SKM-1 treated with dmso at 0.1 percent for 144 hours (cell line): ENCODE measurements at regions not wholly inside any gene's neighbourhood (a gene's known extent, or its start where the extent isn't known, plus 50 kb on each side); places are given as distances from the start of the nearest gene placed in this dataset.

Source experiments
- DNase-seq: peaks from one replicate; lab custom pipeline; 2025; ENCODE audit not compliant: unreplicated experiment; lab: John Stamatoyannopoulos, UW

DNA sequence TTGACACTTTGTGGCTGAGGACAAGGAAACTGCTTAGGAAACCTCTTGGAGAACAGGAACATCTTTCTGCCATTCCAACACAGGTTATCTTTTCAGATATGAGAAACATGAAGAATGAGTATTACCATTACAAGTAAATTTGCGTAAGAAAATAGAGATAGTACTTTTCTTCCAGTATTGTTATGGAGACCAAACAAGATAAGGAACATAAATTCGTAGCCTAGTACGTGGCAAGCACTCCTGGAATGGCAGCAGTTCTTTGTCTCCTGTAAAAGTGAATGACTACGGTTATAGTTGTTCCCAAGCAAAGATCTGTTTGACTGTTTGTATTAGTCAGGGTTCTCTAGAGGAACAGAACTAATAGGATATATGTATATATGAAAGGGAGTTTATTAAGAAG, 843.1 kb downstream of the STIM2 start:
- DNase-seq: no peak

DNA sequence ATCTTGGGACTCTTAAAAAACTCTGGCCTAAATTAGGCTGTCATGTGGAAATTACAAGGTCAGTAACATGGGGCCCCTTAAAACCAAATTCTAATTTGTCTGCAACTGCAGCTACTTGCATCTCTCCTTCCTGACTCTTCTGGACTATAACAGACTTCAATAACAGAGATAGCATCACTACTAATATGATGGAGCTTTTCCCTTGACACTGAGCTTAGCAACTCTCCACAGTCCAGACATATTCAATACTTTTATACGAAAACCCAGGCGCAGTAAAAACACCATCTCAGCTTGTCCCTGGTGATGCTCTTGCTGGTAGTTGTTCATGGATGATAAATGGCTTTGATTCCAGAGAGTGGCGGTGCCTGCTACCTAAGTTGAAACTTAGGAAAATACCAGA, 850.4 kb downstream of the STIM2 start:
- no peak for DNase-seq

DNA sequence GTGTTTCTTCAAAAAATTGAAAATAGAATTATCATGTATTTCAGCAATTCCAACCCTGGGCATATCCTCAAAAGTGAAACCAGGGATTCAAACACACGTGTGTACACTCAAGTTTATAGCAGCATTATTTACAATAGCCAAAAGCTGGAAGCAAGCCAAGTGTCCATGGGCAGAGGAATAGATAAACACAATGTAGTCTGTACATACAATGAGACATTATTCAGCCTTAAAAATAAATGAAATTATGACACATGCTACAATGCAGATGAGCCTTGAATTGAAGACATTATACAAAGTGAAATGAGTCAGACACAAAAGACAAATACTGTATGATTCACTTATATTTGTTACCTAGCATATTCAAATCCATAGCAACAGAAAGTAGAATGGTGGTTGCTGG, 853.4 kb downstream of the STIM2 start:
- no peak for DNase-seq

DNA sequence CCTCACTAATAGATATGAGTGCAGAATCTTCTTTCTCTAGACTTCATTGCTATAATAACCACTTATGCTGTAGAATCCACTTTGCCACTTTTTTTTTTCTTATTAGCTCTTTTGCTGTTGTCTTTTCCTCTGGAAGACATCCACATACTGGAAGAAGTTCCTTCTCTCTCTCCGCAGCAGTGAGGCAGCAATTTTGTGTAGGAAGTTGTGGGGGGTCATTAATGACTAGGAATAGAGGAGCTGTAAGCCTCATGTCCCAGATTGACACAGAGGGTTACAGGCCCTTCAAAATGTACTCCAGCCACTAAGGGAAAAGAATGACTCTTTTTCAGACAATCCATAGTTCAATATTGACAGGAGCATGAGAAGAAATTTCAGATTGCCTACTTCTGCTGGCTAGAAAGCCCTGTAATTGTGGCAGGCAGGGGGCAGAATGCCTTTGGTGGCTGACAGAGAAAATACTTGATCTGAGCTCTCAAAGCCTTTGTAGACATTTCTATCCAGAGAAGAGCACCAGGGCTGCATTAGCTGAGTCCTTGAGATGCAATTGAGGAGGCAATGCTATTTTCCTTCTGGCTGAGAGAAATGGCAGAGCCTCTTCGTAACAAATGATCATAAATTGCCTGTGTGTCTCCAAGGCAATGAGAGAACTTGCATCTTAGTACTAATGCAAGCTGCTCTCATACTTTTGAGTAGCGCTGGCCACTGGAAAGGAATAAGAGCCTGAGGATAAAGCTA, 856.2 kb downstream of the STIM2 start:
- DNase-seq: no peak

DNA sequence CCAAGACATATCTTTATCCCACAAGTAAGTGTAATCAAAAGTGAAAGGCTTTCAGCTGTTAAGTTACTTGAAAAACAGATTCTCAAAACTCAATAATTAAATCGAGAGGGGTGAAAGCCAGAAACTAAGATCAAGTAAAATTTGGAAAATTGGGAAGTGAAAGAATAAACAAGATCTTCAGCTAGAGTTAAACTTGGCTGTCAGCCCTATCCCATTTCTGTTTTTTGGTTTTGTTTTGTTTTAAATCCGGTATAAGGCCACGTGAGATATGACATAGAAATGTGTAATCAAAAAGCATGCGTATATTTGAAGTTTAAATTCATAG, 856.8 kb downstream of the STIM2 start:
- no peak for DNase-seq

DNA sequence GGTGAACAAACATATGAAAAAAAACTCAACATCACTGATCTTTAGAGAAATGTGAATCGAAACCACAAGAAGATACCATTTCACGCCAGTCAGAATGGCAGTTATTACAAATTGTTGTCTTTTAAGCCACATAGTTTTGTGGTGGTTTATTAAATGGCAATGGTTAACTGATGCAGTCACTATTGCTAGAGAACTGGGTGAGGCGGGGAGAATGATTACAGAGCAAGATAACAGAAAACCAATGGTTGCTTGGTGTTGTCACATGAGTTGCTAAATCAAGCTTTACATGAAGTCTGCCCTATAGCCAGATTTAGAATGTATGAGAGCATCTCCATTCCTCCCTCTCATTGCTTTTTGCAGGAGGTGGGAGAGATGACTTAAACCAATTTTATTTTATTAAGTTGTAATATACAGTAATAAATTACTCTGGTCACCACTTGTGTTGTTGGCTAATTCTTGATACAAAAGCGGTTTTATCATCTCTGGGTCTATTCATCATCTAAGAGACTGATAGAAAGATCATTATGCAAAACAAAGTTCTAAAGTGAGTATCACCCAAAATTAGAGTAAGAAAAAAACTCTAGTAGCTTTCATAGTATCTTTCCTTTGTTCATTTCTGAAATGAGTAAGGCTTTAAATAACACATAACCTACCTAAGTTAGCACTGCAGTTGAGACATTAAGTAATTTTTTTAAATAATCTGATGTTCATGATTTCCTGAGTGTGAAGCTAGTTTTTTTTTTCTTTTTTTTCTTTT, 859.5 kb downstream of the STIM2 start:
- DNase-seq: no peak

DNA sequence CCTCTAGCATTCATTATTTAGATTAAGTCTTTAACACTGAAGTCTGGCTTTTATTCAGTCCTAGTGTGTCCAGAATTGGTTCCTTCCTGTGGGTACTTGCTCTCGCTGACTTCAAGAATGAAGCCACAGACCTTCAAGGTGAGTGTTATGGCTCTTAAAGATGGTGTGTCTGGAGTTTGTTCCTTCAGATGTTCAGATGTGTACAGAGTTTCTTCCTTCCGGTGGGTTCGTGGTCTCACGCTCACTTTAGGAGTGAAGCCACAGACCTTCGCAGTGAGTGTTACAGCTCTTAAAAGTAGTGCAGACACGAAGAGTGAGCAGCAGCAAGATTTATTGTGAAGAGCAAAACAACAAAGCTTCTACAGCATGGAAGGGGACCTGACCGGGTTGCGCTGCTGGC, 860.6 kb downstream of the STIM2 start:
- no peak for DNase-seq

DNA sequence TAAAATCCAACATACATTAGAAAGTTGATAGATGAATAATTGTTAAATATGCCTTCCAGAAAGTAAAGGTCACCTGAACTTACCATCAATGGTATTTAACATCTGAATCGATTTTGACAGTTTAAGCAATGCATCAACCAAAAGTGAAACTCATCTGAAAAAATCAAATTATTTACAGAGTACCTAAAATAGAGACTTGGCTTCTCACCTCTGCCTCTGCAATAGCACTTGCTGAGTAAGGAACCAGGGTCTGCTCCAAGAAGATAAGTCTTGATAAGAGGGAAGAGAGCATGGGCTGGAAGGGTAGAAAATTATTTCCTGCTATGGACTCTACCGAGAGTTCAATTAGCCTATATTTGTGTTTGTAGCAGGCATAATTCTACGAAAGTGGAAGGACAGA, 868.3 kb downstream of the STIM2 start:
- DNase-seq: no peak

DNA sequence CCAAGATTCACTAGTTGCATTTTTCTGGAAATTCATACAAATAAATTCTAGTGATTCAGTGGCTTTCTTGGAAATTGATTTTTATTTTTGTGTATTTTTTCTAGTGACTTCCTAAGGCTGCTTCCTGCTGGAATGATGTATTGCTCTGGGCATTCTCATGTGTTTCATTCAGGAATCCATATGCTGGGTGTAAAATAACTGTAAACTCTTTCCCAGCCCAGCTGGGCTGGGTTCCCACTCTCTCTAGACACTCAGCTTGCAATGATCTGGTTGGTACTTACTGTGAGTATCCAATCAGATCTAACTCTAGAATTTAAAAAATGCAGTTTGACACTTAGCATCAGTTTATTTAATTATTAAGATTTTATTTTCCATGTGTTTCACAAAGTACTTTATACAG, 882.2 kb downstream of the STIM2 start:
- no peak for DNase-seq

DNA sequence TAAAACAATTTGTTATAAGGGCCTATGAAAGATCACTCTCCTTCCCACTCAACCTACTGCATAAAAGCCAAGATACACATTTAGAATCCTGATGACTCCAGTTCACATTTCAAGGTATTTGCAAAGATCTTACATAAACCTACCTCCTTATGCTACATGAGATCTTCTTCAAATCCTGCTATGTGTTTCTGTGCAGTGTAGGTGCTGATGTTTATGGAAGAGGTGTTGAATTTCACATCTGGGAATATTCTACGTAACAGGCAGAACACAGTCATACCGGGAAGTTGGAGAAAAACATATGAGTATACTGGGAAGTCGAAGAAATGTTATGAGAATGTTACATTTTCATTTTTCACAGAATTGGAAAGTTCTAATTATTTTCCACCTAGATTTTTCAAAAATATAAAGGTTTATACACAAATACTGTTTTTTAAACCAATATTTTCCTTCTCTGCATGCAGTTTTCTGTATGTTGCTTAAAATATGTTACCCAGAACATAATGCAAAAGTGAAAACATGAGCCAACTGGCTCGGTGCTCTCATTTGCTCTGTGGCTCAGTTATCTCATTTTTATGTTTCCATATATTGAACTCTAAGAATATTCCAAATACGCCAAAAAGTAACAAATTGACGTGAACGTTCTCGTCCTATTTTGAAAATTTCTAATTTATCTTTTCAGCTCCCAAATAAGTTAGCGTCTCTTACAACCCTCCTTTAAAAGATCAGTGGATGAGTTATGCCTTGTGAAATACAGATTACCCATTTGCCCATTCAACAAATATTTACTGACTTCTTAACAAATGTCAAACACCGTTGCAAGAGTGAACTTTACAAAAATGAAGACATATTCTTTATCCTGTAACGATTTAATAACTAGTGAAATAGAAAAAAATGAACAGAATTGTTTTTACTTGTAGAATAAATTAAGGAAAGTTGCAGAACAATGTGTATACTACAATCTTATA, 899.3 kb downstream of the STIM2 start:
- no peak for DNase-seq

DNA sequence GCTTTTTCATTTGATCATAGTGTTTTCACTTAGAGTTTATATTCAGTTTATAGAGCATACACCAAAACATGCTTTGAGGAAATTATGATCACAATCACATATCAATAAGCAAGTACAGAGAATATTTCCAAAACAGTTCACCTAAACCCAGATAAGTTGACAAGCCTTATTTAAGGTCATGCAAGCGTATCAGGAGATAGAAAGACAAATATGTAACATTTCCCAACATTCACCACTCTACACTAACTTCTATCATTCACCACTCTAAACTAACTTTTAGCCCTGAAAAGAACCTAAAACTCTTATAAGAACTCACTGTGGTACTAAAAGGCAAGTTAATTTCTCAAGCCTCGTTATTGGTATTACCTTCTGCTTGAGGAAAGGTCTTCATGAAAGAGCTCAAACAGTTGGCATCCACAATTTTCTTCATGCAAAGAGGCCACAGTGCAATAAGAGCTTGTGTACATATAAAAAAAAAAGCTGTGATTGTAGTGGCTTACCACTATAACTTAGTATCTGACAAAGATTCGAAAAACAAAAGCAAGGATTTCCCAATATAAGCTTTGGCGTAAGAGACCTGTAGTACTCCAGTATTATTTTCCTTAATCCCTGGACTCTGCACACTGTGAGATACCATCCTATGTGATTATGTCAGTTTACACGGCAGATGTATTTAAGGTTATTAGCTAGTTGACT, 903.3 kb downstream of the STIM2 start:
- DNase-seq: no peak

DNA sequence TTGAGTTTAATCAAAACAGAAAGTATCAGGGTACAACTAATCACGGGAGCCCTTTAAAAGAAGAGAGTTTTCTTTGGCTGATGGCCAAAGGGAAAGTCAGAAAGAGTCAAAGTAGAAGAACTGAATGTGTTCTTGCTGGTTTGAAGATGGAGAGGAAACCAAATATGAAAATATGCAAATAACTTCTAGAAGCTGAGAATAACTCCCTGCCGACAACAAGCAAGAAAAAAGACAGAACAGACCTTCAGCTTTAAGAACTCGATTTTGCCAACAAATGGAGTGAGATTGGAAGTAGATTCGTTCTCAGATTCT, 903.8 kb downstream of the STIM2 start:
- DNase-seq: no peak

DNA sequence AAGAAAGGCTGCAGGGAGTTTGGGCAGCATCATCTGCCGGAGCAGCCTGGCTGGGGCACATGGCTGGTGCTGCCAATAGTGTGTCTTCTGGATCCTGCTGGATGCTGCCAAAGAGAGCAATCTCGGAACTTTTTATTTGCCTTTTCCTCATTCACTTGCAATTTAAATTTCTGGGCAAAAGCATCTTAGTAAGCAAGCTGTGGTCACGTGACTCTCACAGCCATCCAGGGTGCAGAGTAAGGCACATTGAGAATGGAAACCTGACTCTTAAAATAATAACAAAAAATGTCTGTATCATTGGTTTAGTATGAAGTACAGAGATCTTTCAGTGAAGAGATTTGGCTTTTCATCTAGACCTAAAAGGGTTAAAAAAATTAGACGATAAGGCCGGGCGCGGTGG, 910.3 kb downstream of the STIM2 start:
- DNase-seq: no peak

DNA sequence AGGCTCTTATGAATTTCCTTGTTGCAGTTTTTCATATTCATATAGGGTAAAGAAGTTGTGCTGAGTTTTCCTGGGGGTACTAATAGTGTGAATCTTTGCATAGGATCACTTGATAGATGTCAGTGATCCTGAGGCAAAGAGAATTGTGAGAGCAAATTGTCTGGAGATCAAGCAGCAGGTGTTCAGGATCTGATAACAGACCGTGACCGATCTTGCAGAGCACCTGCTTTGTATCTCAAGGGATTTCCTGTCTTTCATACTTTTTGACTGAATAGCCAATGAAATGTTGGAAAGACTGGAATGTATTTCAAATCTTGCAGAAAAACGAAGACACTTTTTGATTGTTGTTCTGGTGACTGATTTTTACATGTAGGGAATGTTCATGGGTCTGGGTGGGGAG, 914.5 kb downstream of the STIM2 start:
- no peak for DNase-seq

DNA sequence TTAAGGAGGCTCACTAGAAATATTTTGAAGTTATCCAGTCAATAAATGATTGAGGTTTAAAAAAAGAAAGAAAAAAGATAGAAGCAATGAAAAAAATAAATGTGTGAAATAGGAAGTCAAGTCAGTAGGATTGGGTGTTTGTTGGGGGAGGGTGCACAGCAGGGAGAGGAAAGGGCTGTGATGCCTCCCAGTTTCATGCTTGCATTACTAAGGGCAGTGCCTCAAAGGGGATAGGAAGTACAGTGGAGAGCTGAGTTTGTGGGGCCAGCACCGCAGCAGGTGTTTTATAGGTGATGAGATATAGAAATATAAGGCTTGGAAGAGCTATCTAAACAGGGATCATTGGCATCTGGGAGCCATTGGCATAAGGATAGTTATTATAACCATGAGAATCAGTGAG, 919.2 kb downstream of the STIM2 start:
- DNase-seq: no peak

DNA sequence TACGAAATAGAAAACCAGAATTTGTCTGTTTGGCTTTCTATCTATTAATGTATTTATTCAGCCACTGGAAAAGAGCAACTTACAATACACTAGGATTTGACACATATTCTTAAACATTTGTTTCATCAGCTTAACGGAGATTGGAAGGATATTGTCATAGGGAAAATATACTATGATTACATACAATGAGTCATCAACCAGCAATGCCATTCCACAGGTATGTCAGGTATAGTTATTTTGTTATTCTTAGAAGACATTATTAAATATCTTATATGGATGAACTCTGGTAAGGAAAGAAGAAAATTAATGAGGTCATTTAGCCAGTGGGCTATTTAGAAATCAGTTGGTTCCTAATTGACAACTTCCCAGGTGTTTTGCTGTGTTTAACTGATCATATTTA, 926.6 kb downstream of the STIM2 start:
- DNase-seq: no peak

DNA sequence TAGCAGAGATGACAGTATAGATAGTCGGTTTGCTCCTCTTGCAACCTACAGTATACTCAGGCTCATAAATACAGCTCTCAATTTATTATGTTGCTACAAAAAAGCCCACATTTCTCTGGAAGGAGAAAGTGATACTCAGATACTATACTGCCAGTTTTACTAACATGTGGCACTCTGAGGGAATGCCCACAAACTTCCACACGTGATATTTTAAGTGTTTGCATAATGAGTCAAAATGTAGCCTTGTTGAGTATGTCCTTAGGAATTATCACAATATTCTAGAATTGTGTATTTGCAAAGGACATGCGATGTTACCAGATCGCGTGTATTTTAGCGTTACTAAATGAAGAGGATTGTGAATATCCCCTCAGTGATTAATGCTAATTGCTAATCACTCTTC, 929.1 kb downstream of the STIM2 start:
- DNase-seq: no peak

DNA sequence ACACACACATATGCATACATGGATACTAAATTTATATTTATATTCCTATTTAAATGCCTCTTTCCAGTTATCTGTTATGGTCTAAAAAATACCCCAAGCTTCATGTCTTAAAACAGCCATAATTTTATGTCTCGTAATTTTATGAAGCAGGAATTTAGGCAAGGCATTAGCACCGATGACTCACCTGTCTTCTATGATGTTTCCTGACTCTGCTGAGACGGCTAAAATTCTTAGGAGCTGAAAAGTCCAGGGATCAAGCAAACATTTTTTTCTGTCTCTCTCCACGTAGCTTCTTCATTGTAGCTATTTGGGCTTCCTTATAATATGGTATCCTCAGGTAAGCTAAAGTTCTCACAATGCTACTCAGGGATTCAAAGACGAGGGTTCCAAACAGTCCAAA, 930.3 kb downstream of the STIM2 start:
- DNase-seq: no peak

DNA sequence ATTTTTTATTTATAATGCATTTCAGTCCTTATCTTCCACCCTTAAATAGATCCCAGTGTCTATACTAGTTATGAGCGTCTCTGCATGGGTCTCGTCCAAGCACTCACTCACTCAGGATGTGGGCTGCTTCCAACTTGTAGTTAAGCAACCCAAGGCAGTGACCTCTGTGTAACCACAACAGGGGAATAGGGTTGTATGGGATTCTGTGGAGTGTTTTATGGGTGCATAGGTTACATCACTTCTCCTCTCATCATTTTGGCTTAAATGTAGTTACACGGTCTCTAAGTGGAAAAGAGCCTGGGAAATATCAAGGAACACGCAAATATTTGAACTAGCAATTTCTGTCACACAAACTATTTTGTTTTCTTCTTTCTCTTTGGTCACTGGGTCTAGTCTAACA, 931.0 kb downstream of the STIM2 start:
- DNase-seq: no peak

DNA sequence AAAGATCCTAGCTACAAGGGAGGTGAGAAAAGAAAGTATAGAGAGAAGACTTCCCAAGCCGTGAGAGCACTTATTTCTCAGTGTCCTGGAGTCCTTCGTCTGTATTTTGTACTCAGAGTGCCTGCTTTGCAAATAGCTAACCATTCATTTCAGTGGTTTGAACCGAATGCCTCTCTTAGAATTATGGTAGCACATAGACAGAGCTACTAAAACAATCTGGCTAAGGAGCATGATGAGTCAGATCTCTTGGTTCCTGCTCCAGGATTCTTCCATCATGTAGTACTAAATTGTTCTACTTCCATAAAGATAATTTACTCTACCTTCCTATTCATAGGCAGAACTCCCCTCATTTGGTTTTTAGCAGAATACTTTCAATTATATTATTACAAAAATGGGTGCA, 946.6 kb downstream of the STIM2 start:
- DNase-seq: no peak

DNA sequence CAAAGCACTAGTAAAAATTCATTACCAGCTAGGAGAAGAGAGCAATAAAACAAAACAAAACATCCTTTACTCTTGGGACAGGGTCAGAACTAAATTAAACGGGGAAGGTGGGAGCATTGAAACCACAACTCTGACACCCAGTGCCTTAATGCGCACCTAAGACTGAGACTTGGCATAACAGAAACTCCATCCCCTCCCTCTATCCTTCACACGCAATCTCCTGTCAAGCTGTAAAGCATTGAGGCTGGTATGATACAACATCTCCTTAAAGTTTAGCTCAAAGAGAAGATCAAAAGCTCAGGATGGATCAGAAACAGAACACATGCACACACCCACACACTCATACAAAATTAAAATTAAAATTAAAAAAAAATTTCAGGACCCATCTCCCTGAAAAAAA, 951.3 kb downstream of the STIM2 start:
- no peak for DNase-seq
